Stimulated activated CD4-positive, alpha-beta T cell treated with anti-CD3 and anti-CD28 coated beads, Interleukin-12 subunit alpha, Interleukin-12 subunit beta, amount 100 ng/mL, for 24 hours (primary cell): ENCODE measurements at regions not wholly inside any gene's neighbourhood (a gene's known extent, or its start where the extent isn't known, plus 50 kb on each side); places are given as distances from the start of the nearest gene placed in this dataset.

Experiments
- DNase-seq, 2 experiments: peaks; one replicate each; pipeline ENCODE4 v3.0.0-alpha.2; 2020; ENCODE audit warnings: low read depth in 2 of 2

GRCh38 chr1:208541225-208541855, 297.2 kb upstream of the PLXNA2 start:
- DNase-seq: no peak

- DNase-seq: no peak
Observed at GRCh38 chr1:208542309-208542708, 298.1 kb upstream of the PLXNA2 start.

GRCh38 chr1:208544053-208544452, 299.9 kb upstream of the PLXNA2 start:
- no peak for DNase-seq

- DNase-seq: no peak
Observed at GRCh38 chr1:208544794-208545193, 300.6 kb upstream of the PLXNA2 start.

GRCh38 chr1:208551024-208551423, 306.8 kb upstream of the PLXNA2 start:
- DNase-seq: no peak

GRCh38 chr1:208551633-208552320, 307.6 kb upstream of the PLXNA2 start:
- no peak for DNase-seq

GRCh38 chr1:208552928-208553327, 308.7 kb upstream of the PLXNA2 start:
- no peak for DNase-seq

- DNase-seq: no peak
Observed at GRCh38 chr1:208556461-208556860, 312.3 kb upstream of the PLXNA2 start.

- no peak for DNase-seq
Observed at GRCh38 chr1:208557046-208557722, 313.0 kb upstream of the PLXNA2 start.

- no peak for DNase-seq
Observed at GRCh38 chr1:208557723-208558094, 313.5 kb upstream of the PLXNA2 start.

- DNase-seq: no peak
Observed at GRCh38 chr1:208559597-208560329, 315.6 kb upstream of the PLXNA2 start.

- DNase-seq: no peak
Observed at GRCh38 chr1:208562151-208562960, 318.2 kb upstream of the PLXNA2 start.

- no peak for DNase-seq
Observed at GRCh38 chr1:208564466-208564865, 320.3 kb upstream of the PLXNA2 start.

GRCh38 chr1:208565756-208566440, 321.7 kb upstream of the PLXNA2 start:
- DNase-seq: no peak

GRCh38 chr1:208569181-208569580, 325.0 kb upstream of the PLXNA2 start:
- DNase-seq: no peak

- no peak for DNase-seq
Observed at GRCh38 chr1:208570362-208570761, 326.2 kb upstream of the PLXNA2 start.

GRCh38 chr1:208576425-208576824, 332.2 kb upstream of the PLXNA2 start:
- no peak for DNase-seq

GRCh38 chr1:208577381-208577905, 333.3 kb upstream of the PLXNA2 start:
- no peak for DNase-seq

GRCh38 chr1:208581209-208581608, 337.0 kb upstream of the PLXNA2 start:
- no peak for DNase-seq

- no peak for DNase-seq
Observed at GRCh38 chr1:208581667-208582066, 337.5 kb upstream of the PLXNA2 start.
